ENCODE measurements at regions not wholly inside any gene's neighbourhood (a gene's known extent, or its start where the extent isn't known, plus 50 kb on each side); places are given as distances from the start of the nearest gene placed in this dataset.
"Not testable (repeated sequence)": the region's sequence is repeated elsewhere in the genome, so short reads cannot be mapped to it uniquely, and the experiment has no call there.

DNA sequence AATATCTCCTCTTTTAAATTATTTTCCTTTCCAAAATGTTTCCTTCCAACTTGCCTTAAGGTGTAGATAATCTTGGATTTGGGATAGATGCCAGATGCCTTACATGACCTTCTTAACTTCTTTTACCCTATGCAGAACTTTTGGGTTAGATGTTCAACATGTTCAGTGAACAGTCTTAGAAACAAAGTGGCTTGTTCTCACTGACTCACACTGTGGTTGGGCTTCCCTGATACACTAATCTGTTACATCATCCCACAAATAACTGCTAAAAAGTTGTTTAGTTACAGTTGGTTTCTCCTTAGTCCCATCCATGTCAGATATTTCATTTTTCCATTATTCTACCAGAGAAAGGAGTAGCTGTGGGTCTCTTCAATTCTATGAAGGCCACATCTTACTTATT is 2638.2 kb downstream of the PCDH9 start:
- TF ChIP-seq, protein P1, sequence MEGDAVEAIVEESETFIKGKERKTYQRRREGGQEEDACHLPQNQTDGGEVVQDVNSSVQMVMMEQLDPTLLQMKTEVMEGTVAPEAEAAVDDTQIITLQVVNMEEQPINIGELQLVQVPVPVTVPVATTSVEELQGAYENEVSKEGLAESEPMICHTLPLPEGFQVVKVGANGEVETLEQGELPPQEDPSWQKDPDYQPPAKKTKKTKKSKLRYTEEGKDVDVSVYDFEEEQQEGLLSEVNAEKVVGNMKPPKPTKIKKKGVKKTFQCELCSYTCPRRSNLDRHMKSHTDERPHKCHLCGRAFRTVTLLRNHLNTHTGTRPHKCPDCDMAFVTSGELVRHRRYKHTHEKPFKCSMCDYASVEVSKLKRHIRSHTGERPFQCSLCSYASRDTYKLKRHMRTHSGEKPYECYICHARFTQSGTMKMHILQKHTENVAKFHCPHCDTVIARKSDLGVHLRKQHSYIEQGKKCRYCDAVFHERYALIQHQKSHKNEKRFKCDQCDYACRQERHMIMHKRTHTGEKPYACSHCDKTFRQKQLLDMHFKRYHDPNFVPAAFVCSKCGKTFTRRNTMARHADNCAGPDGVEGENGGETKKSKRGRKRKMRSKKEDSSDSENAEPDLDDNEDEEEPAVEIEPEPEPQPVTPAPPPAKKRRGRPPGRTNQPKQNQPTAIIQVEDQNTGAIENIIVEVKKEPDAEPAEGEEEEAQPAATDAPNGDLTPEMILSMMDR (IDR thresholded peaks at IDR 0.05) = no peak
- no peak for DNase-seq
- Histone ChIP-seq H3K9me3 (no peaks in the 10 kb centered on the region), H3K36me3 (no peaks in the 10 kb centered on the region), H3K4me3 (no peak overlapping the region), H3K4me1 (no peaks in the 10 kb centered on the region), H3K27me3 (no peaks in the 10 kb centered on the region), H3K27ac (no peak overlapping the region)
- intact Hi-C loops (cut with DNase I) = no loop called here
- ATAC-seq = no peak
- FAIRE-seq = no peak

DNA sequence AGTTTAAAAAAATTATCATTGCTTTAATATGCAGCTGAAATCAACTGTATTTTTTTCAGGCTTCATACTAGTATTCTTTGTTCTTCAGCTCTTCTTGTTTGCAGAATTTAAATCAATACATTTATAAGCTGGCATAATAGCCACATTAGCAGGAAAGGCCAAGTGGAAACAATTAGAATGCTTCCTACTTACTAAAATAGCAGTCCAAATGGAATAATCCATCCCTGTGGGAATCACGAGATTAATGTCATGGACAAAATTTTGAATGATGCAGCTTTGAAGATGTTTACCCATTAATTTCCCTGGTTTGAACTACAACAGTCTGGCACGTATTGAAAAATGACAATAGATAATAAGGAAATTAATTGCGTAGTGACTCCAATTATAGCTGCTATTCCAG is 2650.8 kb downstream of the PCDH9 start:
- FAIRE-seq = no peak
- Histone ChIP-seq H3K4me3 (no peak overlapping the region), H3K27ac (no peak overlapping the region), H3K27me3 (no peaks in the 10 kb centered on the region), H3K9me3 (no peaks in the 10 kb centered on the region), H3K36me3 (no peaks in the 10 kb centered on the region), H3K4me1 (no peaks in the 10 kb centered on the region)
- intact Hi-C loops (cut with DNase I) = no loop called here
- TF ChIP-seq, protein P1 (IDR thresholded peaks at IDR 0.05) = no peak
- no peak for DNase-seq
- ATAC-seq = no peak
- 42 to 53% methylated on average over 3 of the region's 3 CpGs for WGBS, 2 donors

DNA sequence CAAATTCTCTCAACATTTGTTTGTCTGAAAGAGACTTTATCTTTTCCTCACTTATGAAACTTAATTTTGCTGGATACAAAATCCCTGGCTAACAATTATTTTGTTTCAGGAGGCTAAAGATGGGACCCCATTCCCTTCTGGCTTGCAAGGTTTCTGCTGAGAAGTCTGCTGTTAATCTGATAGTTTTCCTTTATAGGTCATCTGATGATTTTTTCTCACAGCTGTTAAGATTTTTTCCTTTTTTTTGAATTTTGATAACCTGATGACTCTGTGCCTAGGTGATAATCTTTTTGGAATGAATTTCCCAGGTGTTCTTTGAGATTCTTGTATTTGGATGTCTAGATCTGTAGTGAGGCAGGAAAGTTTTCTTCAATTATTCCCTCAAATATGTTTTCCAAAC is 2661.4 kb downstream of the PCDH9 start:
- Histone ChIP-seq H3K4me3 (no peak overlapping the region), H3K36me3 (no peaks in the 10 kb centered on the region), H3K27ac (no peak overlapping the region), H3K4me1 (no peaks in the 10 kb centered on the region), H3K27me3 (no peaks in the 10 kb centered on the region), H3K9me3 (no peaks in the 10 kb centered on the region)
- TF ChIP-seq, protein P1 (IDR thresholded peaks at IDR 0.05) = no peak
- FAIRE-seq (no peak), ATAC-seq (no peak), DNase-seq (no peak)
- intact Hi-C loops (cut with DNase I) = no loop called here

DNA sequence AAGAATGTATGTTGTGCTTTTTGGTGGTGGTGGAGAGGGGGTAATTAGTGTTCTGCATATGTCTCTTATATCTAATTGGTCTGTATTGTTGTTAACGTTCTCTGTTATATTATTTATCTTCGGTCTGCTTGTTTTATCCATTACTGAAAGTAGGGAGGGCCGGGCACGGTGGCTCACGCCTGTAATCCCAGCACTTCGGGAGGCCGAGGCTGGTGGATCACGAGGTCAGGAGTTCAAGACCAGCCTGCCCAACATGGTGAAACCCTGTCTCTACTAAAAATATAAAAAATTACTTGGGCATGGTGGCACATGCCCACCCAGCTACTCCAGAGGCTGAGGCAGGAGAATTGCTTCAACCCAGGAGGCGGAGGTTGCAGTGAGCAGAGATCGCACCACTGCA is 2672.1 kb downstream of the PCDH9 start:
- H3K36me3 ChIP-seq; intact Hi-C loops (cut with DNase I); DNase-seq: not testable (repeated sequence)

DNA sequence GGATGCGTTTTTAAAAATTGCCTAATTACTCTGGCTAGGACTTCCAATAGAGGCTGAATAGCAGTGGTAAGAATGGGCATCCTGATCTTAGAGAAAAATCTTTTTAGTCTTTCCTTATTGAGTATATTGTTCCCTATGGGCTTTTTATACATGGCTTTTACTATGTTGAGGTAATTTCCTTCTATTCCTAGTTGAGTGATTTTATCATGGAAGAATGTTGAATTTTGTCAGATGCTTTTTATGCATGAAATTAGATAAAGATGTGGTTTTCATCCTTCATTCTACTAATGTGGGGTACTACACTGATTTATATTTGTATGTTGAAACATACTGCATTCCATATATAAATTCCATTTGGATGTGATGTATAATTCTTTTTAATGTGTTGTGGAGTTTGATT is 2673.8 kb downstream of the PCDH9 start:
- Histone ChIP-seq H3K4me1 (no peaks in the 10 kb centered on the region), H3K27ac (no peak overlapping the region), H3K27me3 (no peaks in the 10 kb centered on the region), H3K36me3 (no peaks in the 10 kb centered on the region), H3K9me3 (no peaks in the 10 kb centered on the region), H3K4me3 (no peak overlapping the region)
- TF ChIP-seq, protein P1 (IDR thresholded peaks at IDR 0.05) = no peak
- ATAC-seq = no peak
- no peak for DNase-seq
- intact Hi-C loops (cut with DNase I) = no loop called here
- WGBS, 2 donors = 43 to 46% methylated on average over 1 of the region's 1 CpG
- no peak for FAIRE-seq

More for the DNA sequence above, 2672.1 kb downstream of the PCDH9 start:
- H3K27me3 ChIP-seq, H3K4me3 ChIP-seq, H3K9me3 ChIP-seq, ATAC-seq, FAIRE-seq, H3K4me1 ChIP-seq, H3K27ac ChIP-seq: not testable (repeated sequence)
- WGBS, 2 donors = 70 to 83% methylated on average over 10 of the region's 10 CpGs

Measured in pancreas (tissue), 10 donors.